Right cardiac atrium (tissue), 5 donors: ENCODE measurements at regions not wholly inside any gene's neighbourhood (a gene's known extent, or its start where the extent isn't known, plus 50 kb on each side); places are given as distances from the start of the nearest gene placed in this dataset.

Experiments
- ATAC-seq, 2 donors: fragments of 200-7000 bp; cut with Tn5 transposase; one replicate each; pipeline versions ENCODE4 v1.8.0 to v1.9.1; 2020; ENCODE audit warnings: moderate library complexity in 2 of 2, mild to moderate bottlenecking in 1 of 2
- DNase-seq, 3 donors: peaks; one replicate each; pipeline ENCODE4 v3.0.0-alpha.2; 2020
- H3K27ac ChIP-seq: one replicate; pipeline ENCODE4 v1.5.1; 2013; ENCODE audit warnings: mild to moderate bottlenecking, low read length, control low read depth, moderate library complexity
- H3K27me3 ChIP-seq: one replicate; pipeline ENCODE4 v1.6.1; 2013; ENCODE audit not compliant: control insufficient read depth, insufficient read depth
- H3K4me1 ChIP-seq: one replicate; pipeline ENCODE4 v1.6.1; 2013; ENCODE audit warnings: low read length; ENCODE audit not compliant: control insufficient read depth, insufficient read depth
- H3K4me3 ChIP-seq: one replicate; pipeline ENCODE4 v1.5.1; 2013; ENCODE audit warnings: low read length, control low read depth
- H3K9me3 ChIP-seq: one replicate; pipeline ENCODE4 v1.6.1; 2013; ENCODE audit warnings: low read length; ENCODE audit not compliant: control insufficient read depth
- WGBS: extraction: QIAGEN DNeasy Blood & Tissue Kit; methylation state at CpG from one replicate; pipeline ENCODE4 v1.1.7; 2013; 5-methylcytosine and 5-hydroxymethylcytosine counted together
- intact Hi-C, 4 donors: fragments of 100-400 bp; cut with DNase I; formaldehyde crosslinking; loops; one replicate each; pipeline versions ENCODE4 v1.11.0 to v1.14.0; 2022 to 2023
- donor health status: healthy with polysubstance abuse.
- donor health status: DM: no; HTN: yes; CAD: no.
- donor health status: DM: no; HTN: no; CAD: no.
- donor health status: DM: no; HTN: yes; CAD: no; lungs with severe emphysema.
- donor health status: DM: yes; HTN: yes; CAD: no.

GRCh38 chr7:86202833-86203232, 440.9 kb upstream of the GRM3 start:
- Histone ChIP-seq H3K27ac (no peak overlapping the region), H3K27me3 (no peaks in the 10 kb centered on the region), H3K4me1 (no peaks in the 10 kb centered on the region), H3K4me3 (no peak overlapping the region), H3K9me3 (no peaks in the 10 kb centered on the region)
- ATAC-seq (no peak), DNase-seq (no peak)
- WGBS: 47% methylated on average over 3 of the region's 3 CpGs
- intact Hi-C loops: no loop called here

DNA sequence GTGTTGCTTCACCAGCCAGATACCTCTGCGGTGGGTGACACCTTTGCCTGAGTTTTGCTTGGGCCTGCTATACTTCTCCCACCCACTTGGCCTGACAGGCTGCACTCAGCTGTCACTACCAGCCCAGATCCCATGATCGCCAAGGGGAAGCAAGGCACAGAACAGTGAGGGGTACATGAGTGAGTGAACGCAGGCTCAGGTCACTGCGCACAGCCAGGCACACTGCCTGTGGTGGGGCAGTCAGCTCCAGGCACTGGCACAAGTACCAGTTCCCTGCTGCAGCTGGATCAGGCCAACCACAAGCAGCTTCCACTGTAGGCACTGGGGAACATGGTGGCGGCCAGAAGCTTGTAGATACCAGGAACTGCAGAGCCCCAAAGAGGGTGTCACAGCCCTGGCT, 441.9 kb upstream of the GRM3 start:
- Histone ChIP-seq H3K9me3 (no peaks in the 10 kb centered on the region), H3K27ac (no peak overlapping the region), H3K4me3 (no peak overlapping the region), H3K27me3 (no peaks in the 10 kb centered on the region), H3K4me1 (no peaks in the 10 kb centered on the region)
- DNase-seq (peak in 1 of 3 donors; percentile 19), ATAC-seq (no peak)
- 92% methylated on average over 5 of the region's 5 CpGs for WGBS
- intact Hi-C loops: no loop called here

- no peak overlapping the region for H3K27ac ChIP-seq
- WGBS: 46% methylated on average over 3 of the region's 3 CpGs
- ATAC-seq: no peak
- H3K27me3 ChIP-seq: no peaks in the 10 kb centered on the region
- intact Hi-C loops: no loop called here
- no peaks in the 10 kb centered on the region for H3K9me3 ChIP-seq
- no peak for DNase-seq
- no peak overlapping the region for H3K4me3 ChIP-seq
- no peaks in the 10 kb centered on the region for H3K4me1 ChIP-seq
These were observed 443.7 kb upstream of the GRM3 start for GRCh38 chr7:86199881-86200614.

- Histone ChIP-seq H3K27me3 (no peaks in the 10 kb centered on the region), H3K27ac (no peak overlapping the region), H3K4me3 (no peak overlapping the region), H3K9me3 (no peaks in the 10 kb centered on the region), H3K4me1 (no peaks in the 10 kb centered on the region)
- DNase-seq (no peak), ATAC-seq (no peak)
- intact Hi-C loops: no loop called here
These were observed 453.4 kb upstream of the GRM3 start for GRCh38 chr7:86190351-86190750.

GRCh38 chr7:86181474-86181873, 462.2 kb upstream of the GRM3 start:
- no peak overlapping the region for H3K4me3 ChIP-seq
- H3K9me3 ChIP-seq: no peaks in the 10 kb centered on the region
- 70% methylated on average over 3 of the region's 3 CpGs for WGBS
- H3K27ac ChIP-seq: no peak overlapping the region
- H3K4me1 ChIP-seq: no peaks in the 10 kb centered on the region
- ATAC-seq (no peak), DNase-seq (no peak)
- no peaks in the 10 kb centered on the region for H3K27me3 ChIP-seq
- intact Hi-C loops: no loop called here

- Histone ChIP-seq H3K27me3 (no peaks in the 10 kb centered on the region), H3K4me1 (no peaks in the 10 kb centered on the region), H3K27ac (no peak overlapping the region), H3K9me3 (no peaks in the 10 kb centered on the region), H3K4me3 (no peak overlapping the region)
- ATAC-seq (no peak), DNase-seq (no peak)
- 76% methylated on average over 1 of the region's 1 CpG for WGBS
- intact Hi-C loops: no loop called here
These were observed 478.9 kb upstream of the GRM3 start for GRCh38 chr7:86164827-86165226.

DNA sequence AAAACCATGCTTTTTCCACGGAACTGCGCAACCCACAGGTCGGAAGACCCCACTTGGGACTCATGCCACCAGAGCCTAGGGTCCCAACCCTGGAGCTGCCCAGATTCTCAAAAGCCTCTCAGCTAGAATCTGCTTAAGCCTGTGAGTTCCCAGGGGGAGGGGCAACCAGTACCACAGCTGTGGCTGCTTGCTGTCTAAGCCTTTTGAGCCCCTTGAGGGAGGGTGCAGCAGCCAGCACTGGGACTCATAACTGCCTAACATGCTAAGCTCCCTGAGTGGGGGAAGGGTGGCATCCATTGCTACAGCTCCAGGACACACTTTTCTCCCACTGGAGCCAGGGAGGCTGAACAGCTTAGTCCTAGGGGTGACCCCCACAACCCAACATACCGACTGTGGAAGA, 485.6 kb upstream of the GRM3 start:
- ATAC-seq (no peak), DNase-seq (no peak)
- intact Hi-C loops: no loop called here
- H3K4me3 ChIP-seq: no peak overlapping the region
- H3K4me1 ChIP-seq: no peaks in the 10 kb centered on the region
- no peaks in the 10 kb centered on the region for H3K9me3 ChIP-seq
- no peak overlapping the region for H3K27ac ChIP-seq
- no peaks in the 10 kb centered on the region for H3K27me3 ChIP-seq
- 87% methylated on average over 4 of the region's 4 CpGs for WGBS

GRCh38 chr7:86155623-86156022, 488.1 kb upstream of the GRM3 start:
- WGBS: 86% methylated on average over 2 of the region's 2 CpGs
- Histone ChIP-seq H3K27ac (no peak overlapping the region), H3K4me1 (no peaks in the 10 kb centered on the region), H3K4me3 (no peak overlapping the region), H3K9me3 (no peaks in the 10 kb centered on the region), H3K27me3 (no peaks in the 10 kb centered on the region)
- intact Hi-C loops: no loop called here
- ATAC-seq (no peak), DNase-seq (no peak)

- H3K9me3 ChIP-seq: no peaks in the 10 kb centered on the region
- H3K27ac ChIP-seq: no peak overlapping the region
- no peaks in the 10 kb centered on the region for H3K27me3 ChIP-seq
- DNase-seq (no peak), ATAC-seq (no peak)
- 60% methylated on average over 2 of the region's 2 CpGs for WGBS
- H3K4me3 ChIP-seq: no peak overlapping the region
- no peaks in the 10 kb centered on the region for H3K4me1 ChIP-seq
- intact Hi-C loops: no loop called here
These were observed 490.8 kb upstream of the GRM3 start for GRCh38 chr7:86152926-86153325.

DNA sequence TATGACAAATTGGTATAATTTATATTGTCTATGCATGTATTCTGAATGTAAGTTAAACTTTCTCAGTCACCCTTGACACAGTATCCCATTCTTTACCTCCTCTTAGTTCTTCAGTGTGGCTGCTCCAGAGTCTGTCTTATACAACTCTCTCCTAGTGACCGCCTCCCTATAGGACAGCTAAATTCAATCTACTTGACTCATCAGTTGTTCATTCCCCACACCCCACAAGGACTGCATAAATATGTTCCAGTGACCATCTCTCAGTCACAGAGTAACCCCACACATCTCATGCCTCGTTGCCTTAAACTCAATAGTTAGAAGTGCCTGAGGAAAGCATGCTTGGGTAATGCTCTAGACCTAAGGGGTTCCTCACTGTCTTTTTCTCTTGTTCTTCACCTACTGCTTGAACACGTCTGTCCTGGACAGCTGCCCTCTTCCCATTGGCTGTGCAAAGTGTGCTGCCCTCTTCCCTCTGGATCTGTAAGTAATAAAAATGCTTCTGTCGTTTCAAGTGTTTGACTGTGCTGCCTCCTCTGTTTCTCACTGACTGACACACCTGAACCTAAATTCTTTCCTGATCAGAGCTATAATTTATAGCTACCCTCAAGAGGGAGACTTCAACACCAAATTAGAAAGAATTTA, 494.6 kb upstream of the GRM3 start:
- Histone ChIP-seq H3K4me3 (no peak overlapping the region), H3K27ac (no peak overlapping the region), H3K9me3 (no peaks in the 10 kb centered on the region), H3K4me1 (no peaks in the 10 kb centered on the region), H3K27me3 (no peaks in the 10 kb centered on the region)
- intact Hi-C loops: no loop called here
- DNase-seq: no peak
- 59% methylated on average over 4 of the region's 4 CpGs for WGBS
- no peak for ATAC-seq

DNA sequence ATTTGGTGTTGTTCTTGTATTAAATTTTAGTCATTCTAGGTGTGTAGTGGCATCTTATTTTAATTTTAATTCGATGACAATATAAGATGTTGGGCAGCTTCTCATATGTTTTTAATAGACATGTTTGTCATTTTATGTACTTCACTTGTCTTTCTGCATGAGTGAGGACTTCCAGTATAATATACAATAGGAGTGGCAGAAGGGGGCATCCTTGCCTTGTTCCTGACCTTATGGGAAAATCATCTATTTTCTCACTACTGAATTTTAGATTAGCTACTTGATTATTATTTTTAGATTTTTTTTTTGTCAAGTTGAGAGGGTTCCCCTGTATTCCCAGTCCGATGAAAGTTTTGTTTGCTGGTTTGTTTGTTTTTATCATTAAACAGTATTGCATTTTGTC, 495.2 kb upstream of the GRM3 start:
- intact Hi-C loops: no loop called here
- 59% methylated on average over 2 of the region's 2 CpGs for WGBS
- DNase-seq (no peak), ATAC-seq (no peak)
- Histone ChIP-seq H3K4me3 (no peak overlapping the region), H3K27ac (no peak overlapping the region), H3K9me3 (no peaks in the 10 kb centered on the region), H3K4me1 (no peaks in the 10 kb centered on the region), H3K27me3 (no peaks in the 10 kb centered on the region)

DNA sequence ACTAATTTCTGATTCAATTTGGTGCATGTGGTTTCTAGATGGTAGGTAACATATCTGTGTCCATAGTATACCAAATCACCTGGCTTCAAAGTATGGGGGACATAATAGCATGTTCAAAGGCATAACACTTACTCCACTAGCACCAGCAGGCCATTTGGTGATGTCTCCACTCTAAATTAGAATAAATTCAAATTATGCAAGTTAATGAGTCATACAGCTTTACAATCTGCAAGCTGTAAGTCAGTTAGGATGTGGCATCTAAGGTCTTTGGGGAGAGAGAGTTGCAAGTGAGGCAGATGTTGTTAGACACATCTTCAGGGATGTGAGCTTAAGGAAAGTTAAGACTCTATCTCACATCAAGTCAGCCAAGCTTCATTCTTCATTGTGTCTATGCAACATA, 506.4 kb upstream of the GRM3 start:
- DNase-seq: no peak
- intact Hi-C loops: no loop called here
- ATAC-seq: no peak

More for the DNA sequence above, 506.4 kb upstream of the GRM3 start:
- Histone ChIP-seq H3K4me1 (no peaks in the 10 kb centered on the region), H3K9me3 (no peaks in the 10 kb centered on the region), H3K4me3 (no peak overlapping the region), H3K27me3 (no peaks in the 10 kb centered on the region), H3K27ac (no peak overlapping the region)
